Hindlimb muscle (tissue), 1 donor: ENCODE measurements at regions not wholly inside any gene's neighbourhood (a gene's known extent, or its start where the extent isn't known, plus 50 kb on each side); places are given as distances from the start of the nearest gene placed in this dataset.

Experiments used
- DNase-seq: peaks from one replicate; pipeline ENCODE4 v3.0.0-alpha.2; 2013

DNA sequence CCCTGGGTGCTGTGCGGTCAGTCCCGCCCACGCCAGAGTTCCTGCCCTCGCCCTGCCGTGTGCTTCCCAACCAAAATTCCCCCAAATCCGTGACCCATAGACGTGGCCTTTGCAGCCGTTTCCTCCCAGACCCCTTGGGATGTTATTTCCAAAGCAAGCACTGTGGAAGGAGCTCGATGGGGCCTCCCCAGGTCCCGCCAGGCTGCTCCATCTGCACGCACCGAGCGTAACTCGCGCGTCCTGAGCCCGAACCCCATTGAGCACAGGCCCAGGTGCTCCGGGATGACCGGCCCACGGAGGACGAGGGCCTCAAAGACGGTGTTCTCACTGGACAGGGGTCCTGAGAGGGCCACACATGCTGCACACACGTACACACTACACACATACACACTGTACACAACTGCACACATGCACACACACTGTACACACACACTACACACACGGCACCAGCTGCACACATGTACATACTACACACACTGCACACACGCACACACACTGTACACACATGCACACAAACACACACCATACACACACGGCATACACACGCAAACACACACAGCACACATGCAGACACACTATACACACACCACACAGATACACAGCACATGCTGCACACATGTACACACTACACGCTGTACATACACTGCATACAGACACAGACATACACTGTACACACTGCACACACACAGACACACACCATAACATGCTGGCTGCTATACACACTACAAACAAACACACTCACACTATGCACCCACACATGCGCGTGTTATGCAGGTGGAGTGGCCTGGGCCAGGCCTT lies 431.2 kb upstream of the SALL3 start:
- DNase-seq: no peak

DNA sequence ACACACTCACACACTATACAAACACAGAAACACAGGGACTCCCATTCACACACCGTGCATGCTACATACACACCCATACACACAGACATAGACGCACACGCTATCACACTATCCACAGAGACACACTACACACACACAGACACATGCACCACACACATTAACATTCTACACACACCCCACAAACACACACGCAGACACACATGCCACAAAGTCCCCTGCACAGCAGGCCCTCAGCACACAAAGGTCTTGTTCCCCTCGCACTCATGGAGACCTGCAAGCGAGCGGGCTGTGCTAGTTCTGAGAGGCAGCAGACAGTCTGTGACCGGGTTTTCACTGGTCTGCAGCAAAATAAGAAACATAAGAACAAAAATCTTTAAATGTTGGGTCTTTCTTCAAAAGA lies 429.6 kb upstream of the SALL3 start:
- no peak for DNase-seq

DNA sequence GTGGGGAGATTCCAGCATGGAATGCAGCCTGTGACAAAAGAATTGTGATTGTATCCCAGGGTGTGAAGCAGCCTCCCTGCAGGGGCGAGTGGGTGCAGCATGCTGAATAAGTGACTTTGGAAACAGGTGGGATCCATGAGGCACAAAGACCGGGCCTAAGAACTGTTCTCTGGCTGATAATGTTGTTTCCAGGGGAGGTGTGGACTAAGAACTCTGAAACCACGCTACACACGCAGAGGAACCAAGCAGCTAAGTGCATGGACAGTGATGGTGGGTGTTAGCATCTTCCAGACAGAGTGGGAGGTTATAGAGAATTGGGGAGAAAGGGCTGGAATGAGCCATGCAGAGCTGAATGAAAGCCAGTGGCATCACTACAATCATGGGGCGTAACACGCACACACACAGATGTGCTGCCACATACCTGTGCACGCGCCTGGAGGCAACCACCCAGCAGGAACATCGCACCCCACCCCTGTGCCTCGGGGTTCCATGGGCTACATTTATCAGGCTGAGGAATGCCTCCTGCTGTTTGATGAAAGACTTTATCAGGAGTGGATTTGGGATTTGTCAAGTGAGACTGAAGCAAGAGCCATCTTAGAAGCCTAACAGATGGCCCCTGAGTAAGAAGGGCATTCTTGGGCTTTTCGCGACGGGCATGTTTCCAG lies 424.5 kb upstream of the SALL3 start:
- no peak for DNase-seq

DNA sequence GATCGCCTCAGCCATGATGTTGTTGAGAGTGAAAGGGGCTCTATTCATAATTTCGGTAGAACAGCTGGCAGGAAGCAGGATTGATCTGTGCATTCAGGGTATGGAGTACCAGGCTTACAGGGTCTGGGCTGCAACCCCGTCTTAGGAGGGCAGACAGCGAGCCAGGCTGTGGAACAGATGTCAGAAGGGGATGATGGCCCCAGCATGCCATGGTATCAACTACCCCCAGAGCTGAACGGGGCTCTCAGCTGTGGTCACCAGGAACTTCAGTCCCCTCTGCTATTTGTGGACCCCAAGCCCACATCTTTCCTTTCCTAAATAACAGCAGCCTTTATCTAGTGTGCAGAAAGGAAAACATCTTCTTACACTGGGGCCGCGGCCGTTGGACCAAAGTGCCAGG lies 422.2 kb upstream of the SALL3 start:
- no peak for DNase-seq

DNA sequence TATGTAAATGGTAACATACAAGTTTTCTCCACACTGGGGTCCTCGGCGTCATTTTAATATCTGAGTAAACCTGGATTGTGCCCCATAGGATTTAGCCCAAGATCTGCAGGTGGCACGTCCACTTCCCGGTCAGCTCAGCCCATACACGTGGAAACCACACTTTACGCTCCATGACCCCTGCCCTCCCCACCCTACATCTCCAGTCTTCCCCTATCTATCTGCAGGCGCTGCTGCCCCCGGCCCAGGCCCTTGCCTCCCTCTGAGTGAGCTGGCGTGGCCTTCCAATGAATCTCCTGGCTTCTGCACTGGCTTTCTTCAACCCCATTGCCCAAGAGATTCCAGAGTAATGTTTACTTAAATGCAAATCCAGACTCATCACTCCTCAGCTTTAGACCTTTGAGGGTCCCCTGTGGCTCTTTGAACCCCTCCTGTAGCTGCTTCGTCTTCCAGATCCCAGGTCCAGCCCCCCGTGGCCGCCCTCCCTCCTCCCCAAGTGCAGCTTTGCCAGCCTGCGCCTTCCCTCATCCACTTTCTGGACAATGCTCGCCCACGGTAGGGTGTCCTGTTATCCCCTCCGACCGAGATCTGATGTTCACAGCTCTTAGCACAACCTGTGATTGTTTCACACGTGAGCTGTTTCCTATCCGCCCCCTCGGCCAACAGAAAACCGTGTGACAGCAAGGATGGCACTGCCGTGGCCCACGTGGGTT lies 421.4 kb upstream of the SALL3 start:
- no peak for DNase-seq

DNA sequence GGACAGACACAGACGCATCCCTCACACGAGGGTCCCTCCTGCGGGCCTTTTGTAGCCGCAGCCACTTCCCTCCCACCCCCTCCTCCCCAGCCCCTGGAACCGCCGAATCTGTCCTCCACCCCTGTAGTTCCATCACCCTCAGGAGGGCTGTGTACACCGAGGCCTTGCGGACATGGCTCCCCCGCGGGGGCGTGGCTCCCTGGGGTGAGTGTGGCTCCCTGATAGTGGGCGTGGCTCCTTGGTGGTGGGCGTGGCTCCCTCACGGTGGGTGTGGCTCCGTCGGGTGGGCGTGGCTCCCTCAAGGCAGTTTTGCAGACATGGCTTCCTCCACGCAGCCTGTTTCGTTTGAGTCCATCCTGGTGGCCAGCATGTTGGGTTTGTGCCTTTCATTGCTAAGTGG lies 420.7 kb upstream of the SALL3 start:
- no peak for DNase-seq

DNA sequence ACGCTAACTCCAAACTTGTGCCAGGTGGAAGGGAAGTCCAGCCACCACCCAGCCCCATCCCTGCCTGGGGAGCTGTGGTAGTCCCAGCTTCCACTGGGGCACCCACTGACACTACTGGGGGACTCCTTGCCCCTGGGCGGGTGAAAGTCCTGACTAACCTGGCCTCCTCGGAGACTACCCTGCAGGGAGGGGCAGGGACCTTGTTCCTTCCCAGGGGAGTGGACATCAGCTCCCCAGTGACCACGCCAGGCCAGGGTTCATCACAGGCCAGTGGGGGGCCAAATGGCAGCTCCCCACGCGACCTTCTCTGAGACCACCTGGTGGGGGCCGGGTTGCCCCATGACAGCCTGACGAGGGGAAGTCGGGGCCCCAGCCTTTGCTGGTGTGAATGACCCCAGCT lies 420.0 kb upstream of the SALL3 start:
- DNase-seq: no peak

DNA sequence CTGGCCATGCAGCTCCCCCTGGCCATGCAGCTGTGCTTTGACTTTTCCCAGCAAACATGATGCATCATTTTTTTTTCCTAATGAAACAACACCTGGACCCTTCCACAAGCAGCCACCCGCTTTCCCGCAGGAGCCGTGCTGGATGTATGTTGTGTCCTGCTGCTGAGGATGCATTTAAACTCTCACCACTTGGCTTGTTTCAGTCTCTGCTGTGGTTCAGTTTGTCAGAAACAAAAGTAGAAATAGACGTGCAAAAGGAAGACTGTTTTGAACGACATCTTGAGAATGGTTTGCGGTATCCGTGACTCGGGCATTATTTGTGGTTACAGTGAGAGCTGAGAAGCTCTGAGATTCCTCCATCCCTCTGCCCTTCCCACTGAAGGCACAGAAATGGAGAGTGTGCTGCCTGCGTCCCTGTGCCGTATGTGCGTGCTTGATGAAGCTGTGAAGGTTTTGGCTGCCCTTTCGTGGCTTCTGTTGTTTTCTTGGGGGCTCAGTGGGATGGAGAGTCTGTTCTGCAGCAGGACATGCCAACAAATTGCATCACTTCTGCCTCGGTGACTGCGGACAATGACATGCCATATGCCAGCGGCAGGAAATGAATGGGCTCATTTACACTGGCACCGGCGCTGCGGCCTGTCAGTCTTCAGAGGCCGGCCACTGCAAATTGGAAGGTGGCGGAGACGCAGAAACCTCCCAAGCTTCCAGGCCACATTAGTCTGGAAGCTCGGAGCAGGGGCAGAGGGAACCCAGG lies 417.7 kb upstream of the SALL3 start:
- no peak for DNase-seq

DNA sequence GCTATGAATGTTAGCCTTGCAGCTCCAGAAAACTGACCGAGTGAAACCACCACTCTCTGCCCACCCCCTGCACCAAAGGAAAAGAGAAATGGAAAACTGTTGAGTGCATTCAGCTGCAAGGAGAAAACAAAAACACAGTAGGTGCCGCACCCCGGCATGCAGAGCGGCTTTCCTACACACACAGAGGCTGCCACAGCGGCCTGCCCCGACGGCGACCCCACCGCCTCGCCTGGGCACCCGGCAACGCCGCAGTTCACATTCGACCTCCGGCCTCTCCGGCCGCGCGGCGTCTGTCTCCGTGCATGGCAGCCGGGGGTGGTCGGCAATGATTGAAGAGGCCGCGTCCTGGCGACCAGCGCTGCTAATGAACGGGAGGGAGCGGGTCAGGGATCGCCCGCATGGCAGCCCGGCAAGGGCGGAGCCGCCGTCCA lies 417.1 kb upstream of the SALL3 start:
- no peak for DNase-seq

DNA sequence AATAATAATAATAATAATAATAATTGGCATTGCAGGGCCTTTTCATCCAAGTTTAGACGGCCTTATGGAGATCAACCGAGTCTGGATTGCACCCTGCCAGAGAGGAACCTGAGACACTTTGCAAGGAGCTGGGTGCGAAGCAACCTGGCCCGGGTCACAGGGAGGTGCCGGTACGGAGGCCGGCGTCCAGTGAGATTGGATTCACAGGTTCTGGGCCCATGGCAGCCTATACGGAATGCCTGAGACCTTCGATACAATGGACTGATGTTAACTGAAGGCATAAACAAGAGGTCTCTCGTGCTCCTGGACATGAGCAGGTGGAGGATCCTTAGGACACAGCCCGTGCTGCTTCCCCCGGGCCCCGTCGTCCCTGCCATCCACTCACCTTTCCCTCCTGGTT lies 416.5 kb upstream of the SALL3 start:
- no peak for DNase-seq

DNA sequence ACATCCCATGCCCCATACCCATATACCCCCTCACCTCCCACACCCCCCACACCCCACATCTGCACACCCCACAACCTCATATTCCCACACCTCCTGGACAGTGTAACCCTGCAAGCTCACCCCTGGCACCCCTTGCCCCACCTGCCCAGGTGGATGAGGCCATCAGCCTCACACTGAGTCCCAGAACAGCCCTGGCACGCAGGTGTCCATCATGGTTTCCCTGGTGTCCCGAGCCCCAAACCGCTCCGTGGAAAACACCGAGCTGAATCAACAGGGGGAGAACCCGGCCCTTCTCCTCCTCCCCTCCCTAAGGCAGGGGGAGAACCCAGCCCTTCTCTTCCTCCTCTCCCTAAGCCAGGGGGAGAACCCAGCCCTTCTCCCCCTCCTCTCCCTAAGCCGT lies 415.6 kb upstream of the SALL3 start:
- DNase-seq: no peak

DNA sequence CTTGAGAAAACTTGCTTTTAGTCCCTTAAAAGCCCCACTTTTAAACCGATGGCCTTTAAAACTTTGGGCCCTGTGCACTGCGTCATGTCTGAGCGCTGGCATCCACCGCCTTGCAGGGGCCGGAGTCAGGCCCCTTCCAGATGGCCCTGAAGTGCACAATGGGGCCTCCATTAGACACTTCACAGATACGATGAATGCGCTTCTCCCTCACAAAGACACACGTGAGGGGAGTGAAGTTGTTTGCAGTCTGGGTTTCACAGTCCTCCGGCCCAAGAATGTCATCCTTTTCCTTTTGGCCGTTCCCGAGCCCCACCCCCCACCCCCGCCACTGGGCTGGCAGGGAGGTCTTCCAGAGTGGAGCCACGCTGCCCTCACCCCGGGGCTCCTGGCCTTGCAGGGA lies 415.1 kb upstream of the SALL3 start:
- DNase-seq: no peak

DNA sequence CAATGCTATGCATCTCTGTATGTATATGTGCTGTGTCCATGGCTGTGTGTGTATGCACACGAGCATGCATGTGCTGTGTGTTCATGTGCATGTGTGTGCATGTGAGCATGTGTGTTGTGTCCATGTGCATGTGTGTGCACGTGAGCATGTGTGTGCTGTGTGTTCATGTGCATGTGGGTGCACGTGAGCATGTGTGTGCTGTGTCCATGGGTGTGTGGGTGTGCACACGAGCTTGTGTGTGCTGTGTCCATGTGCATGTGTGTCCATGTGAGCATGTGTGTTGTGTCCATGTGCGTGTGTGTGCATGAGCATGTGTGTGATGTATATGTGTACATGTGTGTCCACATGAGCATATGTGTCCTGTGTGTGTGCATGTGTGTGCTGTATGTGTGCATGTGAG lies 414.4 kb upstream of the SALL3 start:
- no peak for DNase-seq

DNA sequence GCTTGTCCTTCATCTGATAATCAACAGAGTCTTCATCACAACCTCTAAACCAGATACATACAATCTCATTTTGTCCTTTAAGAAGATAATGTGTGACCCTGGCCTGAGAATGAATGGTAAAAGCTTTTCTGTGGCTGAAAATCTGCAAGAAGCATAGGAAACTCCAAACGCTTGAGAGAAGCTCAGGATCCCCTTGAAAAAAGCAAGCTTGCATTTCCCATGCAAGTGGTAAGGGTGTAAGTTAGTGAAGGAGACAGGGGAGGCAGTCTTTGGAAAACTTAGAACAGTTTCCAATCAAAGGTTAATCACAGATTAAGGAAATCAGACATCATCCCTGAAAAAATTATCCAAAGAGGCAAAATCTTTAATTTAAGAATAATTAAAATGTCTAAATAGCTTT lies 413.6 kb upstream of the SALL3 start:
- DNase-seq: no peak

DNA sequence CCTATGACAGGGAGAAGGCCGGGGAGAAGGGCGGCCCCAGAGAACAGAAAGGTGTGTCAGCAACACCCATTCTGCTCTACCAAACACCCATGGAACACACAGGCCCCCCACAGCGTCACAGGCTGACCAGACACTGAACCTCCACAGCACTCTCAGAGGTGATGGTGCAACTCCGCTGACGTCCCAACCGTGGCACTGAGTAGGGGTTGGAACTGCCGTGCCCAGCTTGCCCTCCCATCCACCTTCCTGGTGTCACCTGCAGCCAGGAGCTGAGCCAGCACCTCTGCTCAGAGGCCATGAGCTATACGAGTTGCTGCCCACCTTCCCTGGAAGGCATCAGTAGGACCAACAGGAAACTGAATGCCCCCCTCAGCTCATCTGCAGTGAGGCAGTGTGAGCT lies 412.9 kb upstream of the SALL3 start:
- DNase-seq: no peak

DNA sequence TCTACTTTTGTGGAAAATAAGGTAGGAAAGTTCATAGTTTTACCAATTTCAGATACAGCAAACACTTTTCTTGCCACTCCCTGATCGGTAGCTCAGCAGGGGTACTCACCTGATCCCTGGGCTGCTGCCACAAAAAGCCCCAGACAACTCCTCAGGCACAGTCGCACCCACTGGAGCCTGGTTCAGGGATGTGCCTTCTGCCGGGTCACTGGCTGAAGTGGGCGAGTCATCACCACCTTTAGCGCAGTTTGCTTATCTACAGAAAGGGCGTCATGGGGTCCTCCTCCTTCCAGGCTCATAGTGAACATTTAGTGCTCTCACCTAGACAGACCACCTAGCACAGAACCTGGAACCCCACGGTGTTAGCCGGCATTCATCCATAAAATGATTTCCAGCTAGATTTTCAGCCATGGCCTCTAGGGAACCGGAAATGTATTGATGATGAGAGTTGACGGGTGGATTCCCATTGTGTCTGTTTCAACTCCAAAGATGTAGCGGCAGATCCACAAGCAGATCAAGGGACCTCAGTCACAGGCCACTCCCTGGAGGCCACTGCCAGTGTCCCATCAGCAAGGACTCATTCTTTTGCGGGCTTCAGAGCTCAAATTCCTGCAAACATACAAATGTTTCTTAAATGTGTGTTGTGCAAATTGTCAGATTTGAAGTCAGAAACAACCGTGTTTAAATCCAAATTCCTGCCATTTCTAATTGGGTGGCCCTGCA lies 408.4 kb upstream of the SALL3 start:
- no peak for DNase-seq

DNA sequence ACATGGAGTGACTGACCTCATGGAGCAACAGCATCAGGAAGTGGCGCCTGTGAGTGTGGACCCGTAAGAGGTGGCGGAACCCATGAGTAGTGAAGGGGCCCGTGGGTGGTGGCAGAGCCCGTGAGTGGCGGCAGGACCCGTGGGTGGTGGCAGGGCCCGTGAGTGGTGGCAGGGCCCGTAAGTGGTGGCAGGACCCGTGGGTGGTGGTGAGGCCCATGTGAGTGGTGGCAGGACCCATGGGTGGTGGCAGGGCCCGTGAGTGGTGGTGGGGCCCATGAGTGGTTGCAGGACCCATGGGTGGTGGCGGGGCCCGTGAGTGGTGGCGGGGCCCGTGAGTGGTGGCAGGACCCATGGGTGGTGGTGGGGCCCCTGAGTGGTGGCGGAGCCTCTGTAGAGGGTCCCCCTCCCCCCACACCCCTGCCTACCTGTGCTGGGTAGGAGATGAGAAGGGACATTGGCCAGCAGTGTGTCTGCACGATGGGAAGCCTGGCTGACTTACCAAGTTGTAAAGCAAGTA lies 407.7 kb upstream of the SALL3 start:
- DNase-seq: no peak

DNA sequence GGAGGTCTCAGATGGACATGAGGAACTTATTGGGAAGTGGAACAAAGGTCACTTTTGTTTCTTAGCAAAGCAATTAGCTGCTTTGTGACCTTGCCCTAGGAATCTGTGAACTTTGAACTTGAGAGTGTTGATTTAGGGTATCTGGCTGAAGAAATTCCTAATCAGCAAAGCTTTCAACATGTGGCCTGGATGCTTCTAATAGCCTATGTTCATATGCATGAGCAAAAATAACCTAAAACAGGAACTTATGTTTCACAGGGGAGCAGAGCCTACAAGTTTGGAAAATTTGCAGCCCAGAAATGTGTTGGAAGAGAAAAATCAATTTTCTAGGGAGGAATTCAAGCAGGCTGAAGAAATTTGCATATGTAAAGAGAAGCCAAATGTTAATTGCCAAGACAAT lies 405.8 kb upstream of the SALL3 start:
- DNase-seq: no peak

DNA sequence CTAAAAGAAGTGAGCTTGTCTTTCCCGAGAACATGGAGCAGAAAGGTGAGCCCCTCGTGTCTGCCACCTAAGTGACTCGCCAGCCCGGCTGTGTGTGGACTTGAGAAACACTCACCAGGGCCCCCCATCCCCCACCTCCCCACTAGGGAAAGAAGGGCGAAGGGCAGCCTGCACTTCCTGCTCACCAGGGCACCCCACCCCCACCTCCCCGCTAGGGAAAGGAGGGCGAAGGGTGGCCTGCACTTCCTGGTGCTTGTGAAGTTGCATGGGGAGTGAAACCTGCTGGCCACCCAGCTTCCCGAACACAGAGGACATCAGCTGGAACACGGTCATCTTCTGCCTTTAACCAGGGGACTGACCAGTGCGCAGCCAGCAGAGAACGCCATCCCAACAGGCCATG lies 402.7 kb upstream of the SALL3 start:
- no peak for DNase-seq

DNA sequence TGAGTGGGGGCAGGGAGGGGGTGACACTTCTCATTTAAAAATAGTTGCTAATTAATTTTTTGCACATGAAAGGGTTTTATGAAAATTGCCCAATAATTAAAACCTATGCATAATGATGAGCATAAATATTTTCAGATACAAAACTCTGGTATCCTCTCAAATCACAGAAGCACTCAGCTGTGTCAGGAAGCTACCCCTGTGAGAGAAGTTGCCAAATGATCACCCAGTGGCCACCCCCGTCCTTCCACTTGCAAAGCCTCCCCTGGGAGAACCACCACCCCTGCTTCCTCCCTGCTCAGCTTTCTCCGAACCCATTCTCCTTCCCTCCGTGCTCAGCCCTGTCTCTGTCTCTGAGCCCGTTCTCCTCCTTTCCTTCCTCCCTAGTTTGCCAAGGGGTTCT lies 400.2 kb upstream of the SALL3 start:
- DNase-seq: no peak

DNA sequence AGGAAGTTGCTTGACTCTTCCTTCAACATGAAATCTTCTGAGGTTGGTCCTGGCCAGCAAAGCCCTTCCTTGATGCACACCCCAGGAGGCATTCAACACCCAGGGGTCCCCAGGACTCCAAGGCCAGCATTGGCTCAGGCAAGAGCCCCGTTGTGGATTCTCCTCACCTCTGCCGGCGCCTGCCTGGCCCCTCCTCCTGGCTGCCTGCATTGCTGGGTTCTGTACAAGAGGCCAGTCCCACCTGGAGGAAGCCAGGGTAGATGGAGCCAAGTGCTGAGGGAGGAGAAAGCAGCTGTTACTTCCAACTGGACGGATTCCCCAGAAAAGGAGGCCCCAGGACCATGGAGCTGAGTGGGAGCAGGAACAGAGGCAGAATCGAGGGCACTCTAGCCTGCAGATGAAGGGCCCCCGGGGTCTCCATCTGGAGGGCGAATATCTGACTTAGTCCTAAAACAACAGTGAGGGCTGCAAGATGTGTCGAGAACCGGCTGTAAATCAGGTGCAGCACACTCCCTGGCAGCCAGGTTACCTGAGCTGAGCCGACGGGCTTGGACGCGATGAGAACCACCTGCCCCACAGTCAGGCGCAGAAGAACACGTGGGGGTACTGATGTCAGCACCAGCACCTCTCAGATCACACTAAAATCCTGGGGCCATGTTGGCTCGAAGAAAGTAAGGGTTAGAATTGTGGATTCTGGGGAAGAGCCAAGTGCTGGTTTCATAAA lies 399.6 kb upstream of the SALL3 start:
- no peak for DNase-seq
